ENCODE measurements at regions not wholly inside any gene's neighbourhood (a gene's known extent, or its start where the extent isn't known, plus 50 kb on each side); places are given as distances from the start of the nearest gene placed in this dataset.

- FAIRE-seq, result no peak
- peaks cover 0 to 47% of the 10 kb centered on the region in 2 experiments; a peak in 2 of 5 replicates for H3K27me3 ChIP-seq (ENCODE audit: control insufficient read depth in 1 of 2, insufficient read depth in 2 of 2, low read length in 2 of 2)
- no peak overlapping the region for H3K4me3 ChIP-seq (replicated peaks in 1 of 3; ENCODE audit: insufficient read depth in 1 of 3, low read depth in 2 of 3, low read length in 3 of 3)
- no peak overlapping the region for H3K27ac ChIP-seq (ENCODE audit: extremely low read length, insufficient read depth, low read length)
- no peaks in the 10 kb centered on the region for H3K4me1 ChIP-seq (ENCODE audit: insufficient read depth, low read length)
- TF ChIP-seq ELF4 (CRISPR knock-in tag; IDR thresholded peaks at IDR 0.05; ENCODE audit: borderline replicate concordance) (no peak), ZNF136 (CRISPR knock-in tag; IDR thresholded peaks at IDR 0.05; ENCODE audit: low read depth) (no peak), SUZ12 (IDR thresholded peaks at IDR 0.05; ENCODE audit: low read depth, low read length) (no peak), NR2F1 (CRISPR knock-in tag; IDR thresholded peaks at IDR 0.05) (no peak), ZNF674 (CRISPR knock-in tag; IDR thresholded peaks at IDR 0.05; ENCODE audit: low read depth) (no peak), ZNF772 (CRISPR knock-in tag; IDR thresholded peaks at IDR 0.05) (no peak), ZNF703 (CRISPR knock-in tag; IDR thresholded peaks at IDR 0.05; ENCODE audit: borderline replicate concordance) (no peak), ZFP36L2 (CRISPR knock-in tag; IDR thresholded peaks at IDR 0.05) (no peak), ZNF256 (CRISPR knock-in tag; conservative IDR thresholded peaks at IDR 0.05) (no peak), LRRFIP1 (CRISPR knock-in tag; conservative IDR thresholded peaks at IDR 0.05) (no peak), PREB (CRISPR knock-in tag; IDR thresholded peaks at IDR 0.05) (no peak), RARG (CRISPR knock-in tag; IDR thresholded peaks at IDR 0.05; ENCODE audit: low read depth) (no peak), ZNF20 (CRISPR knock-in tag; IDR thresholded peaks at IDR 0.05) (no peak), SSRP1 (CRISPR knock-in tag; IDR thresholded peaks at IDR 0.05) (no peak), ARID4A (CRISPR knock-in tag; IDR thresholded peaks at IDR 0.05; ENCODE audit: borderline replicate concordance) (no peak), KAT8 (CRISPR knock-in tag; IDR thresholded peaks at IDR 0.05) (no peak), ZNF121 (CRISPR knock-in tag; IDR thresholded peaks at IDR 0.05) (no peak)
- no peaks in the 10 kb centered on the region for H3K36me3 ChIP-seq (replicated peaks in 1 of 2; ENCODE audit: control insufficient read depth in 1 of 2, insufficient read depth in 2 of 2, low read length in 2 of 2)
- no peaks in the 10 kb centered on the region for H3K79me2 ChIP-seq (ENCODE audit: insufficient read depth, low read length)
- intact Hi-C loops (cut with micrococcal nuclease; ENCODE audit: unreplicated experiment) (no loop called here), in situ Hi-C loops (cut with HindIII; ENCODE audit: extremely low pct_ligation_motif_present, low pct_unique_long_range_greater_than_20kb) (no loop called here)
- H3K4me2 ChIP-seq (ENCODE audit: low read depth, low read length), result no peak overlapping the region
- POLR2A ChIA-PET, result no interaction called here
- no peak for ATAC-seq
- 0% methylated on average over 9 of the region's 9 CpGs for WGBS (ENCODE audit: low lambda C conversion rate)
- no peaks in the 10 kb centered on the region for H4K20me1 ChIP-seq (ENCODE audit: insufficient read depth, low read length)
- H3K9me3 ChIP-seq (ENCODE audit: low read length), result no peaks in the 10 kb centered on the region
- H3K9ac ChIP-seq (ENCODE audit: insufficient read depth, low read depth, low read length), result no peak overlapping the region
- H2AFZ ChIP-seq (ENCODE audit: low read length), result no peak overlapping the region
- no peak for DNase-seq (ENCODE audit: low spot score)
- BruUV-seq (replicated peaks), result no TSS peak
- CTCF ChIA-PET (ENCODE audit: low intra/inter-chr PET ratio, low total read pairs), result no interaction called here
These were observed 56.8 kb upstream of the FAM181A start for GRCh38 chr14:93870377-93870776.
